ENCODE measurements at regions not wholly inside any gene's neighbourhood (a gene's known extent, or its start where the extent isn't known, plus 50 kb on each side); places are given as distances from the start of the nearest gene placed in this dataset.

- Histone ChIP-seq H3K27ac (ENCODE audit: low read length) (no peak overlapping the region), H3K4me3 (ENCODE audit: low read length) (no peak overlapping the region), H3K36me3 (ENCODE audit: control insufficient read depth, insufficient read depth, low read length) (no peaks in the 10 kb centered on the region), H3K4me1 (ENCODE audit: control insufficient read depth, insufficient read depth, low read length) (no peaks in the 10 kb centered on the region), H3K27me3 (ENCODE audit: control insufficient read depth, insufficient read depth, low read length) (no peaks in the 10 kb centered on the region), H3K9me3 (ENCODE audit: control insufficient read depth, insufficient read depth, low read length) (no peaks in the 10 kb centered on the region)
- DNase-seq (ENCODE audit: low read depth, low spot score) = no peak
- WGBS (ENCODE audit: insufficient coverage, insufficient read length) = no CpG with 5 or more reads among the region's 3 CpGs
Measured at GRCh38 chr18:45119876-45120275, 439.2 kb downstream of the SETBP1 start.

- Histone ChIP-seq H3K4me1 (ENCODE audit: control insufficient read depth, insufficient read depth, low read length) (no peaks in the 10 kb centered on the region), H3K9me3 (ENCODE audit: control insufficient read depth, insufficient read depth, low read length) (no peaks in the 10 kb centered on the region), H3K36me3 (ENCODE audit: control insufficient read depth, insufficient read depth, low read length) (no peaks in the 10 kb centered on the region), H3K27ac (ENCODE audit: low read length) (no peak overlapping the region), H3K27me3 (ENCODE audit: control insufficient read depth, insufficient read depth, low read length) (no peaks in the 10 kb centered on the region), H3K4me3 (ENCODE audit: low read length) (no peak overlapping the region)
- no peak for DNase-seq (ENCODE audit: low read depth, low spot score)
- WGBS (ENCODE audit: insufficient coverage, insufficient read length) = no CpG with 5 or more reads among the region's 1 CpG
Measured at GRCh38 chr18:45121146-45121545, 440.5 kb downstream of the SETBP1 start.

GRCh38 chr18:45122506-45122905 is 441.8 kb downstream of the SETBP1 start:
- Histone ChIP-seq H3K27ac (ENCODE audit: low read length) (no peak overlapping the region), H3K27me3 (ENCODE audit: control insufficient read depth, insufficient read depth, low read length) (no peaks in the 10 kb centered on the region), H3K4me3 (ENCODE audit: low read length) (no peak overlapping the region), H3K36me3 (ENCODE audit: control insufficient read depth, insufficient read depth, low read length) (no peaks in the 10 kb centered on the region), H3K9me3 (ENCODE audit: control insufficient read depth, insufficient read depth, low read length) (no peaks in the 10 kb centered on the region), H3K4me1 (ENCODE audit: control insufficient read depth, insufficient read depth, low read length) (no peaks in the 10 kb centered on the region)
- WGBS (ENCODE audit: insufficient coverage, insufficient read length) = no CpG with 5 or more reads among the region's 1 CpG
- DNase-seq (ENCODE audit: low read depth, low spot score) = no peak

- no peak overlapping the region for H3K4me3 ChIP-seq (ENCODE audit: low read length)
- H3K27ac ChIP-seq (ENCODE audit: low read length) = no peak overlapping the region
- H3K27me3 ChIP-seq (ENCODE audit: control insufficient read depth, insufficient read depth, low read length) = no peaks in the 10 kb centered on the region
- H3K36me3 ChIP-seq (ENCODE audit: control insufficient read depth, insufficient read depth, low read length) = no peaks in the 10 kb centered on the region
- H3K9me3 ChIP-seq (ENCODE audit: control insufficient read depth, insufficient read depth, low read length) = no peaks in the 10 kb centered on the region
- no peak for DNase-seq (ENCODE audit: low read depth, low spot score)
- H3K4me1 ChIP-seq (ENCODE audit: control insufficient read depth, insufficient read depth, low read length) = no peaks in the 10 kb centered on the region
Measured at GRCh38 chr18:45127405-45127804, 446.7 kb downstream of the SETBP1 start.

- Histone ChIP-seq H3K4me1 (ENCODE audit: control insufficient read depth, insufficient read depth, low read length) (no peaks in the 10 kb centered on the region), H3K36me3 (ENCODE audit: control insufficient read depth, insufficient read depth, low read length) (no peaks in the 10 kb centered on the region), H3K27ac (ENCODE audit: low read length) (no peak overlapping the region), H3K4me3 (ENCODE audit: low read length) (no peak overlapping the region), H3K9me3 (ENCODE audit: control insufficient read depth, insufficient read depth, low read length) (no peaks in the 10 kb centered on the region), H3K27me3 (ENCODE audit: control insufficient read depth, insufficient read depth, low read length) (no peaks in the 10 kb centered on the region)
- no CpG with 5 or more reads among the region's 1 CpG for WGBS (ENCODE audit: insufficient coverage, insufficient read length)
- no peak for DNase-seq (ENCODE audit: low read depth, low spot score)
Measured at GRCh38 chr18:45133276-45133675, 452.6 kb downstream of the SETBP1 start.

GRCh38 chr18:45136381-45137086 is 455.8 kb downstream of the SETBP1 start:
- H3K27me3 ChIP-seq (ENCODE audit: control insufficient read depth, insufficient read depth, low read length) = no peaks in the 10 kb centered on the region
- DNase-seq (ENCODE audit: low read depth, low spot score) = no peak
- no peak overlapping the region for H3K4me3 ChIP-seq (ENCODE audit: low read length)
- H3K36me3 ChIP-seq (ENCODE audit: control insufficient read depth, insufficient read depth, low read length) = no peaks in the 10 kb centered on the region
- H3K4me1 ChIP-seq (ENCODE audit: control insufficient read depth, insufficient read depth, low read length) = no peaks in the 10 kb centered on the region
- H3K27ac ChIP-seq (ENCODE audit: low read length) = no peak overlapping the region
- H3K9me3 ChIP-seq (ENCODE audit: control insufficient read depth, insufficient read depth, low read length) = no peaks in the 10 kb centered on the region
- no CpG with 5 or more reads among the region's 3 CpGs for WGBS (ENCODE audit: insufficient coverage, insufficient read length)

GRCh38 chr18:45137087-45137419 is 456.4 kb downstream of the SETBP1 start:
- no peak for DNase-seq (ENCODE audit: low read depth, low spot score)
- Histone ChIP-seq H3K36me3 (ENCODE audit: control insufficient read depth, insufficient read depth, low read length) (no peaks in the 10 kb centered on the region), H3K27ac (ENCODE audit: low read length) (no peak overlapping the region)

GRCh38 chr18:45139478-45139877 is 458.8 kb downstream of the SETBP1 start:
- Histone ChIP-seq H3K9me3 (ENCODE audit: control insufficient read depth, insufficient read depth, low read length) (no peaks in the 10 kb centered on the region), H3K36me3 (ENCODE audit: control insufficient read depth, insufficient read depth, low read length) (no peaks in the 10 kb centered on the region), H3K27ac (ENCODE audit: low read length) (no peak overlapping the region), H3K4me3 (ENCODE audit: low read length) (no peak overlapping the region), H3K27me3 (ENCODE audit: control insufficient read depth, insufficient read depth, low read length) (no peaks in the 10 kb centered on the region), H3K4me1 (ENCODE audit: control insufficient read depth, insufficient read depth, low read length) (no peaks in the 10 kb centered on the region)
- DNase-seq (ENCODE audit: low read depth, low spot score) = no peak
- WGBS (ENCODE audit: insufficient coverage, insufficient read length) = no CpG with 5 or more reads among the region's 4 CpGs

More at GRCh38 chr18:45137087-45137419, 456.4 kb downstream of the SETBP1 start:
- H3K9me3 ChIP-seq (ENCODE audit: control insufficient read depth, insufficient read depth, low read length) = no peaks in the 10 kb centered on the region
- H3K4me1 ChIP-seq (ENCODE audit: control insufficient read depth, insufficient read depth, low read length) = no peaks in the 10 kb centered on the region
- no peak overlapping the region for H3K4me3 ChIP-seq (ENCODE audit: low read length)
- no peaks in the 10 kb centered on the region for H3K27me3 ChIP-seq (ENCODE audit: control insufficient read depth, insufficient read depth, low read length)

GRCh38 chr18:45142868-45143267 is 462.2 kb downstream of the SETBP1 start:
- DNase-seq (ENCODE audit: low read depth, low spot score) = no peak
- H3K9me3 ChIP-seq (ENCODE audit: control insufficient read depth, insufficient read depth, low read length) = no peaks in the 10 kb centered on the region
- H3K27me3 ChIP-seq (ENCODE audit: control insufficient read depth, insufficient read depth, low read length) = no peaks in the 10 kb centered on the region
- H3K4me3 ChIP-seq (ENCODE audit: low read length) = no peak overlapping the region
- no peaks in the 10 kb centered on the region for H3K36me3 ChIP-seq (ENCODE audit: control insufficient read depth, insufficient read depth, low read length)
- no CpG with 5 or more reads among the region's 1 CpG for WGBS (ENCODE audit: insufficient coverage, insufficient read length)
- no peaks in the 10 kb centered on the region for H3K4me1 ChIP-seq (ENCODE audit: control insufficient read depth, insufficient read depth, low read length)
- H3K27ac ChIP-seq (ENCODE audit: low read length) = no peak overlapping the region

- Histone ChIP-seq H3K36me3 (ENCODE audit: control insufficient read depth, insufficient read depth, low read length) (no peaks in the 10 kb centered on the region), H3K9me3 (ENCODE audit: control insufficient read depth, insufficient read depth, low read length) (no peaks in the 10 kb centered on the region), H3K4me1 (ENCODE audit: control insufficient read depth, insufficient read depth, low read length) (no peaks in the 10 kb centered on the region), H3K4me3 (ENCODE audit: low read length) (no peak overlapping the region), H3K27me3 (ENCODE audit: control insufficient read depth, insufficient read depth, low read length) (no peaks in the 10 kb centered on the region), H3K27ac (ENCODE audit: low read length) (no peak overlapping the region)
- WGBS (ENCODE audit: insufficient coverage, insufficient read length) = no CpG with 5 or more reads among the region's 4 CpGs
- DNase-seq (ENCODE audit: low read depth, low spot score) = no peak
Measured at GRCh38 chr18:45149712-45150111, 465.6 kb upstream of the SLC14A2 start.

GRCh38 chr18:45151645-45152044 is 463.6 kb upstream of the SLC14A2 start:
- H3K4me1 ChIP-seq (ENCODE audit: control insufficient read depth, insufficient read depth, low read length) = no peaks in the 10 kb centered on the region
- H3K9me3 ChIP-seq (ENCODE audit: control insufficient read depth, insufficient read depth, low read length) = no peaks in the 10 kb centered on the region
- no peak overlapping the region for H3K4me3 ChIP-seq (ENCODE audit: low read length)
- H3K27me3 ChIP-seq (ENCODE audit: control insufficient read depth, insufficient read depth, low read length) = no peaks in the 10 kb centered on the region
- no CpG with 5 or more reads among the region's 2 CpGs for WGBS (ENCODE audit: insufficient coverage, insufficient read length)
- H3K27ac ChIP-seq (ENCODE audit: low read length) = no peak overlapping the region
- H3K36me3 ChIP-seq (ENCODE audit: control insufficient read depth, insufficient read depth, low read length) = no peaks in the 10 kb centered on the region
- no peak for DNase-seq (ENCODE audit: low read depth, low spot score)

All from iPS DF 6.9 (cell line).